Peyer's patch (tissue), 4 donors: ENCODE measurements at regions not wholly inside any gene's neighbourhood (a gene's known extent, or its start where the extent isn't known, plus 50 kb on each side); places are given as distances from the start of the nearest gene placed in this dataset.

ENCODE experiments used
- POLR2A ChIP-seq, 2 donors: fragments of 450-650 bp; IDR thresholded peaks; one replicate each; pipeline ENCODE4 v1.5.1; 2017; ENCODE audit warnings: antibody characterized with exemption in 2 of 2, mild to moderate bottlenecking in 2 of 2, moderate library complexity in 2 of 2
- TF ChIP-seq, protein P1 (sequence below), 6 experiments: fragments of 450-650 bp in 4 of 6; fragments of 200-600 bp in 2 of 6; sonication (generic) in 1 of 6; IDR thresholded peaks; one replicate each; pipeline ENCODE4 v1.5.1; 2017 to 2019; ENCODE audit warnings: antibody characterized with exemption in 6 of 6, mild to moderate bottlenecking in 3 of 6, moderate library complexity in 1 of 6

GRCh38 chr20:18974660-18975059 lies 161.1 kb downstream of the SCP2D1 start:
- TF ChIP-seq, protein P1, sequence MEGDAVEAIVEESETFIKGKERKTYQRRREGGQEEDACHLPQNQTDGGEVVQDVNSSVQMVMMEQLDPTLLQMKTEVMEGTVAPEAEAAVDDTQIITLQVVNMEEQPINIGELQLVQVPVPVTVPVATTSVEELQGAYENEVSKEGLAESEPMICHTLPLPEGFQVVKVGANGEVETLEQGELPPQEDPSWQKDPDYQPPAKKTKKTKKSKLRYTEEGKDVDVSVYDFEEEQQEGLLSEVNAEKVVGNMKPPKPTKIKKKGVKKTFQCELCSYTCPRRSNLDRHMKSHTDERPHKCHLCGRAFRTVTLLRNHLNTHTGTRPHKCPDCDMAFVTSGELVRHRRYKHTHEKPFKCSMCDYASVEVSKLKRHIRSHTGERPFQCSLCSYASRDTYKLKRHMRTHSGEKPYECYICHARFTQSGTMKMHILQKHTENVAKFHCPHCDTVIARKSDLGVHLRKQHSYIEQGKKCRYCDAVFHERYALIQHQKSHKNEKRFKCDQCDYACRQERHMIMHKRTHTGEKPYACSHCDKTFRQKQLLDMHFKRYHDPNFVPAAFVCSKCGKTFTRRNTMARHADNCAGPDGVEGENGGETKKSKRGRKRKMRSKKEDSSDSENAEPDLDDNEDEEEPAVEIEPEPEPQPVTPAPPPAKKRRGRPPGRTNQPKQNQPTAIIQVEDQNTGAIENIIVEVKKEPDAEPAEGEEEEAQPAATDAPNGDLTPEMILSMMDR (IDR thresholded peaks at IDR 0.05), result no peak
- no peak for TF ChIP-seq POLR2A (IDR thresholded peaks at IDR 0.05)
